ENCODE measurements at regions not wholly inside any gene's neighbourhood (a gene's known extent, or its start where the extent isn't known, plus 50 kb on each side); places are given as distances from the start of the nearest gene placed in this dataset.

- no peak for DNase-seq (ENCODE audit: low spot score)
Measured at GRCh38 chr5:57618767-57619381, 136.3 kb upstream of the ACTBL2 start.

GRCh38 chr5:57613741-57614140 lies 131.1 kb upstream of the ACTBL2 start:
- no peak for DNase-seq (ENCODE audit: low spot score)

DNA sequence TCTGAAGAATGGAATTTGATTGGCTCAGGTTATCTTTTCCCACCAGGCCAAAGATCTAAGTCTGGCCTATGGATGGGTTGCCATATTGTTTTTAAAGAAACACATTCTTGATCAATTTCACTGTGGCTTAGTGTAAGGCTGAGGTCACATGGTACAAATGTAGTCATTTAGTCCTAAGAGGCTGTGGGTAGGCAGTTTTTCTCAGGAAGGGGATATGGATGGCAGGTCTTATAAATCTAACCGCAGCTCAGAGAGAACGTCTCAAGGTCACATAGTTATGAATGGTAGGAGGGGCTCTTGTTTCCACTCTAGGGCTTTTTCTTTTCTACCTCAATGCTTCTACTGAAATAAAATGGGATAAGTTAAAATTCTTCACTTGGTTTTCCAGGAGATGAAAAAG lies 128.6 kb upstream of the ACTBL2 start:
- DNase-seq (ENCODE audit: low spot score), result no peak

GRCh38 chr5:57608542-57608941 lies 125.9 kb upstream of the ACTBL2 start:
- DNase-seq (ENCODE audit: low spot score), result no peak

- DNase-seq (ENCODE audit: low spot score), result no peak
Measured at GRCh38 chr5:57601996-57602395, 119.4 kb upstream of the ACTBL2 start.

GRCh38 chr5:57600321-57600720 lies 117.7 kb upstream of the ACTBL2 start:
- no peak for DNase-seq (ENCODE audit: low spot score)

DNA sequence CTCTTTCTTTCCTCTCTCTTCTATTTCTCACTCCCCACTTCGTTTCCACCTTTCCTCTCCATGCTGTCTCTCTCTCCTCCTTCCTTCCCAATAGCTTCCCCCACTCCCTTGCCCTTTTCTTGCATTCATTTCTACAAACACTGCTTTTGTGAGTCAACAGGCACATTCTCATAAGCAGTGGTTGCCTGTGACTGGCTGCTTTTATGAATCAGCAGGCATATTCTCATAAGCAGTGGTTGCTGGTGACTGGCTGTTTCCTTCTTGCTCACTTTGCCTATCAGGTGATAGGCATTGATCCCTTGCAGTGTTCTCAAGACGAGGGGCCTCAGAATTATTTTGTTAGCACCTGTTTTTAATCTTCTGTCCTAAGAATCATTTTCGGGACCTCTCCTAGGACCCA lies 116.1 kb upstream of the ACTBL2 start:
- DNase-seq (ENCODE audit: low spot score), result peak; percentile 71

DNA sequence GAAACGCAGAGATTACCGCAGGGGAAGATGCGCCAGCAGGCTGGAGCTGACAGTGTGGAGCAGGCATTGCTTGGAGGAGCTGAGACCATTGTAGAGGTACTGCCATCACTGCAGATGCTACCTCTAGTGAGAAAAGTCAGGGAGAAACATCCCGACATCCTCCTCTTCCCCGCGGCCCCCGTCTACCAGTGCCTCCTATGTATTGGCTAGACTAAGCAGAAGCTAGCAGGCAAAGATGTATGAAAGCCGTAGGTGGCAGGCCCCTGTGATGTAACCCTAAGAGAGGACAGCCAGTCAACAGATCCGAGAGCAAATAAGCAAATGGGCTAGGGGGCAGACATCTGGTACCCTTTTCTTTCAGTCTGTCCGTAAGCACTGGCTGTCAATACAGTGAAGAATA lies 115.5 kb upstream of the ACTBL2 start:
- DNase-seq (ENCODE audit: low spot score), result no peak

DNA sequence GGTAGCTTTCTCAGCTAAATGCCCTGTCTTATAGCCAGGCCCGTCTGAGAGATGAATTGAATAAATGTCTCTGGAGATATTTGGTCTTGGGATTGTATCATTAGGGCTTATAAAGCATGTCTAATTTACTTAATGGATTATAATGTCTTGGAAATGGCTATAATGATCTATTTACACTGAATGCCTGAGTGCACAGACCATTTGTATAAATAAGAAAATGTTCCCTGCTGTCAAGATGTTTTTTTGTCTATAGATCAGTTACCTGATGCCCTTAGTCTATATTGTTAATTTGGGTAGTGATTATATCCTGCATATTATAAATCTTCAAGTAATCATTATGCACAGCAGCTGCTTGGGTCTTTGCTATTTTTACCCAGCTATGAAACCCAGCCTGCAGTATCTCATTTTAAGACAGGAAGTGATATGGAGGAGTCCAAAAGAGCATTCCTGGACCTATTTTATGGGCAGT lies 112.9 kb upstream of the ACTBL2 start:
- DNase-seq (ENCODE audit: low spot score), result no peak

GRCh38 chr5:57594436-57594835 lies 111.8 kb upstream of the ACTBL2 start:
- no peak for DNase-seq (ENCODE audit: low spot score)

DNA sequence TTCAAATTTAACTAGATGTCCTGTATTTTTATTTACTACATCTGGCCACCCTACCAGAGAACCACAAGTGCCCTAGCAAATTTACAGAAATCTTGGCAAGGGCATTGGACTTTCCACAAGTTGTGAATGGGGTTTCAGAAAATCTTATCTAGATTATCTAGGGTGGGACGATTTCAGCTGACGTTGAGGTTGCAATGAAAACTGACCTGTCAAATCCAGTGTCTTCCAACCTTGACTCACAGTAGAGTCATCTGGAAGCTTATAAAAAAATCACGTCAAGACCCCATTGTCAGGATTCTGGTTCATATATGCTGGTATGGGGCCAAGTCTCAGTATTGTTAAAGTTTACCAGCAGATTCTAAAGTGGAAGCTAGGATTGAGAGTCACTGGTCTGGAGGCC lies 109.6 kb upstream of the ACTBL2 start:
- DNase-seq (ENCODE audit: low spot score), result no peak

DNA sequence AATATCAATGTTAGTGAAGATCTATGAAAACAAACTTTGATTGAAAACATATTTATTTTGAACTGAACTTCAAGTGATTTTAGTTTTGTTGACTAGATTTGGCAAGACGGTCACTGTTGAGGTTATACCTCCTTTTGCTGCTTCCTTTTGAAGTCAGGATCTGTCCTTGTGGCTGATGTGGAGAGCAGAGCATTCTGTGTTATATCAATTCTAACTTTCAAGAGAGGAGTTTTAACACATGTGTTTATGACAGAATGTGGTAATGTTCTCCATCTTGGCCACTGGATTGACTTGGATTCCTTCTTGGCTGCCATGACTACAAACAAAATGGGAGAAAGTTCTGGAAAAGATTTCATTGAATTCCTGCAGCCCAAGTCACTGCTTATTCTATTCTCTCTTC lies 104.0 kb upstream of the ACTBL2 start:
- no peak for DNase-seq (ENCODE audit: low spot score)

DNA sequence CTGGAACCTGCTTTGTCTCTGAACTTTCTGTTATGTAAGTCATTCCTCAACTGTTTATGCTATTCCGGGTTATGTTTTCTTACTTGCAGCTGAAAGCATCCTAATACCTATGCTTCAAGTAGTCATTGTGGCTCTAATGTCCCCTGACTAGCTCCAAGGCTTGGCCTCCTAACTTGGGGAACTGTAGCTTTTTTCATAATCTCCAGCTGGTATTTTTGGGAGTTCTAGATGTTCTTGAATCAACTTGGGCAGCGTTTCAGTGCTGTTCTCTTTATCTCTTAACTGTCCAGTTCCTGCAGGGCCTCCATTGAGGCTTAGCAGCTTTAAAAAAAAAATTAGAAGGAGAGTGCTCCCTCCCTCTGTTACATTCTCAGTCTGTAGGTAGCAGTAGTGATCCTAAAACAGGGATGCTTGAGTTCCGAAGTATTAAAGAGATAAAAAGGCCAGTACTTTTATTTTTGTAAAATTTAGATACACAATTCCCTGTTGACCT lies 100.0 kb upstream of the ACTBL2 start:
- no peak for DNase-seq (ENCODE audit: low spot score)

GRCh38 chr5:57581772-57582171 lies 99.2 kb upstream of the ACTBL2 start:
- DNase-seq (ENCODE audit: low spot score), result no peak

DNA sequence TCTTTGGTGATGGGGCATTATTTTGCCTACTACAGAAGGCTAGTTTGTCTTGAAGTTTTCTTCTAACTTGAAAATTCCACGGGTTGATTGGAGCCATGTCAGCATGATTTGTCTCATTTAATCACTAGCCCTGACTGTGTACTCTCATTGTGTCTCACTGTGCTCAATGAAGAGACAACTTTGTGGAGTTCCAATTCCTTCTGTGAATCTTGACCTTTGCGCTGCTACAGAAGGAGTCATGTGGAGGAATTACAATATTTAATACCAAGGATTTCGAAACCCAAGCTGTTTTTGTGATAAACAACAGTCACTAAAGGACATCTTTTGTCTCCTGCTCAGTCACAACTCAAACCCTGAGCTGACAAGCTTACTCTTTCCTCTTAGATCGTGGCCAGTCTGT lies 98.6 kb upstream of the ACTBL2 start:
- DNase-seq (ENCODE audit: low spot score), result no peak

GRCh38 chr5:57577432-57578175 lies 95.0 kb upstream of the ACTBL2 start:
- no peak for DNase-seq (ENCODE audit: low spot score)

DNA sequence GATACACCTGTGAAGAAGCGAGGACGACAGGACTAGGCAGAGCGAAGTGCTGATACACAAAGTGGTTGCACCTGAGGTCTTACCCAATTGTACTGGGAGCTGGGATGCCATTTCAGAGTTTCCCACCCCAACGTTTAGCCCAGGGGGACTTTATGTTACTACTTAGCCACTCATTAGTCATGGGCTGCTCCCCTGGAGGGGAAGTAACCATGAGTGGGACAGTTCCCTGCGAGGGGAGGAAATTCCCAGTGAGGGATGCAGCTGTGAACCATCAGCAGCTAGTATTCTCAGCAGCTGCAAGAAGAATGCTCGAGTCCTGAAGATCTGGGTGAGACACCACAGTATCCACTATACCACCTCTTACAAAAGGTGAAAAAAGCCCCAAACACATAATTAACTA lies 93.7 kb upstream of the ACTBL2 start:
- DNase-seq (ENCODE audit: low spot score), result no peak

- no peak for DNase-seq (ENCODE audit: low spot score)
Measured at GRCh38 chr5:57575839-57576238, 93.2 kb upstream of the ACTBL2 start.

DNA sequence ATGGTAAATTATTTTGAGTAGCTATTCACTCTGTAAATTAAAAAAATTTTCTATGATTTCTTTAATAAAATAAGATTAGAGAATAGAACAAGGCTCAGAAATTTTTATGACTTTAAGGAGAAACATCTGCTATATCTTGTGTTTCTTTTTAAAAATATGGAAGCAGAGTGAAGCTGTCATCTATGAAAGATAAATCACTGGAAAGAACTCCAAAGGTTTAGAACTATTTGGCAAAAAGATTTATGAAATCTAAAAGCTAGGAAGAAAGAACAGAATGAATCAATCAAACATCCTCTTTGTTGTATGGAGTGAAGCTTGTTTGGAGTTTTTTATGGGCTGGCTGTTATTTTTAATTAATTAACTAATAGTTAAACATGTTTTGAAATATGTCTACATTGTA lies 89.8 kb upstream of the ACTBL2 start:
- DNase-seq (ENCODE audit: low spot score), result no peak

DNA sequence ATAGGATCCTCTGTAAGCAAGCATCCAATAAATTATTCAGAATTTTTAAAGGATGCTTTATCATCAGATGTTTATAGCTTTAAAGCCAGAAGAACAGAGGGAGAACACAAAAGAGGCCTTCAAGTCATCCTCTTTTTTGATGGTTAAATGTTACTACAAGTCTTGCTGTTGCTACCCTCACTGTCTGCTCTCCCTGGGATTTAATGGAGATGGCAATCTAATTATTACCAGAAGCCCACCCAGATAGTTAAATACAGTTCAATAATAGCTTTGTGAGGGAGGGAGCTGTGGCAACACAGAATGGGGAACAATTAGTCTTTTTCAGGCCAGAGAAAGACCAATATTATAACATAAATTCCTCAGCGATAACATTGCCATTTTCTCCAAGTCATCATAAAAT lies 87.0 kb upstream of the ACTBL2 start:
- DNase-seq (ENCODE audit: low spot score), result no peak

DNA sequence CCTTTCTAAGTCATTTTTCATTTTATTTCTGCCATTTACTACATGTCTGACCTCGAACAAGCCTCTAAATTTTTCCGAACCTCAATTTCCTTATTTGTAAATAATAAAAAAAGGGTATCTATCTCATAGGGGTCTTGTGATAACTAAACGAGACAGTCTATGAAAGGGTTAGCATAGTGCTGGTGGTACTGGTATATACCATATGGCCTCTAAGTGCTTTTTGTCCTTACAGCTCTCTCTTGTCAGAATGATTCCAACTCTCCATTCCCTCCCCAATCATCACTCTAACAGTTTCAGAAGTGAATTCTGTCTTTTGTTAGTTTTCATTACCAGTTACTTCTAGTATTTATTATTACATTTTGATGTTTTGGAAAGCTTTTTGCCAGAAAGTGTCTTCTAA lies 85.5 kb upstream of the ACTBL2 start:
- DNase-seq (ENCODE audit: low spot score), result no peak

GRCh38 chr5:57566914-57567313 lies 84.3 kb upstream of the ACTBL2 start:
- DNase-seq (ENCODE audit: low spot score), result peak; percentile 54

DNA sequence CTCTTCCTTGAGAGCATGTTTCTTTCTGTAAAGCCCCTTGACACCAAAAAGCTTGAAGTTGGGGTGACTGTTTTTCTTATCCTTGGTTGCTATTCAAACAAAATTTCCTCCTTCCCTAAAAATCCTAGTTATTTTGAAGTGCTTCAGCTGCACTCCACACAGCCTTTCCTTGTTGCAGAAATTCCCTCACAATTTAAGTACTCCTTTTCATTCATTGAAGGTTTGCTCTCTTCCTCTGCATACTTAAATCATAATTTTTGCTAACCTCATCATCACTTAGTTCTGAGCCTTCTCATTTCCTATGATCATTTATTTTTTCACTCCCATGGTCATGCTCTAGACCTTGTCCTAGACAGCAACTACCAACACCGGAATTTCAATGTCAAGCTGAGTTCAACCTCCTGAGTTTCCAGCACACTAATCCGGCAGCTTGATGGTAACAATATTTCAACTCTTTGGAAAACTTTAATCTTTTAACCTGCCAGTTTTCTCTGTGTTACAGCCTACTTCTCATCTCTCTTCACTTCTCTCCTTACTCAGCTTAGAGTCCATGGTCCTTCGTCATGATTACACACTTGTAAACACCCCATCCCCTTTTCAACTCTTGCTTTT lies 78.7 kb upstream of the ACTBL2 start:
- DNase-seq (ENCODE audit: low spot score), result no peak
